ENCODE measurements at regions not wholly inside any gene's neighbourhood (a gene's known extent, or its start where the extent isn't known, plus 50 kb on each side); places are given as distances from the start of the nearest gene placed in this dataset.

DNA sequence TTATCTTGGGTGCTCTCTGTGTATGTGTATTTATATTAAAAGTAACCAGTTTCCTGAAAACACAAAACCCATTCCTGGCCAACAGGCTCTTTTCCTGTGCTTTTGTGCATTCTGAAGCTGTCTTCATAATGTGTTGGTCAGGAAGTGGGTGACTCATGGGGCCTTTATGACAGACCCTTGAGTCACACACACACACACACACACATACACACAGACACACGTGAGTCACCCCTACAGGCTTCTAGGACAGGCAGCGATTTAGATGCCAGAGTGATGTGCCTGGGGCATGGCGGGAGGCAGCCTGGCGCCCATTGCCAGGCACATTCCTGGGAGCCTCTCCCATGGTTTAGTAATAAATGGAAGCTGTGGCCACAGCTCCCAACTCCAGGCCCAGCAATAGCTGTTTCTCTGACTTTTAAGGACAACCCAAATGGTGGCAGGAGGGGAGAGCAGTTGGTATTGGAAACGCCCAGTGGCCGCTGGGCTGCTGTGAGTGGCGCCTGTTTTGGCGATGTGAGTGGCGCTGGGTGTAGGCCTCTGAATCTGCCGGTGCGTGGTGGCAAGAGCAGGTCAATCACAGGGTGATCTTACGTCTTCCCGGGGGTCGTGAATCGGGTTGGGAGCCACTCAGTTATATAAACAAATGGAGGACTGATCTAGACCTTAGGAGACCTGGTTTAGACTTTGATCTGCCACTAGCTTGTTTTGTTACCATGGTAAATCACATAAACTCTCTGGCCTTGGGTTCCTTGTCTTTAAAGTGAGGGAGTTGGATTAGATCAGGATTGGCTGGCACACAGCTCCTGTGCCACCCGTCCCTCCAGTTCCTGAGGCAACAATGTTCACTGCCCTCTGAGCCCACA is 150.7 kb upstream of the DLX2 start:
- TF ChIP-seq, protein P1, sequence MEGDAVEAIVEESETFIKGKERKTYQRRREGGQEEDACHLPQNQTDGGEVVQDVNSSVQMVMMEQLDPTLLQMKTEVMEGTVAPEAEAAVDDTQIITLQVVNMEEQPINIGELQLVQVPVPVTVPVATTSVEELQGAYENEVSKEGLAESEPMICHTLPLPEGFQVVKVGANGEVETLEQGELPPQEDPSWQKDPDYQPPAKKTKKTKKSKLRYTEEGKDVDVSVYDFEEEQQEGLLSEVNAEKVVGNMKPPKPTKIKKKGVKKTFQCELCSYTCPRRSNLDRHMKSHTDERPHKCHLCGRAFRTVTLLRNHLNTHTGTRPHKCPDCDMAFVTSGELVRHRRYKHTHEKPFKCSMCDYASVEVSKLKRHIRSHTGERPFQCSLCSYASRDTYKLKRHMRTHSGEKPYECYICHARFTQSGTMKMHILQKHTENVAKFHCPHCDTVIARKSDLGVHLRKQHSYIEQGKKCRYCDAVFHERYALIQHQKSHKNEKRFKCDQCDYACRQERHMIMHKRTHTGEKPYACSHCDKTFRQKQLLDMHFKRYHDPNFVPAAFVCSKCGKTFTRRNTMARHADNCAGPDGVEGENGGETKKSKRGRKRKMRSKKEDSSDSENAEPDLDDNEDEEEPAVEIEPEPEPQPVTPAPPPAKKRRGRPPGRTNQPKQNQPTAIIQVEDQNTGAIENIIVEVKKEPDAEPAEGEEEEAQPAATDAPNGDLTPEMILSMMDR (IDR thresholded peaks at IDR 0.05) = no peak
- TF ChIP-seq, protein P2, sequence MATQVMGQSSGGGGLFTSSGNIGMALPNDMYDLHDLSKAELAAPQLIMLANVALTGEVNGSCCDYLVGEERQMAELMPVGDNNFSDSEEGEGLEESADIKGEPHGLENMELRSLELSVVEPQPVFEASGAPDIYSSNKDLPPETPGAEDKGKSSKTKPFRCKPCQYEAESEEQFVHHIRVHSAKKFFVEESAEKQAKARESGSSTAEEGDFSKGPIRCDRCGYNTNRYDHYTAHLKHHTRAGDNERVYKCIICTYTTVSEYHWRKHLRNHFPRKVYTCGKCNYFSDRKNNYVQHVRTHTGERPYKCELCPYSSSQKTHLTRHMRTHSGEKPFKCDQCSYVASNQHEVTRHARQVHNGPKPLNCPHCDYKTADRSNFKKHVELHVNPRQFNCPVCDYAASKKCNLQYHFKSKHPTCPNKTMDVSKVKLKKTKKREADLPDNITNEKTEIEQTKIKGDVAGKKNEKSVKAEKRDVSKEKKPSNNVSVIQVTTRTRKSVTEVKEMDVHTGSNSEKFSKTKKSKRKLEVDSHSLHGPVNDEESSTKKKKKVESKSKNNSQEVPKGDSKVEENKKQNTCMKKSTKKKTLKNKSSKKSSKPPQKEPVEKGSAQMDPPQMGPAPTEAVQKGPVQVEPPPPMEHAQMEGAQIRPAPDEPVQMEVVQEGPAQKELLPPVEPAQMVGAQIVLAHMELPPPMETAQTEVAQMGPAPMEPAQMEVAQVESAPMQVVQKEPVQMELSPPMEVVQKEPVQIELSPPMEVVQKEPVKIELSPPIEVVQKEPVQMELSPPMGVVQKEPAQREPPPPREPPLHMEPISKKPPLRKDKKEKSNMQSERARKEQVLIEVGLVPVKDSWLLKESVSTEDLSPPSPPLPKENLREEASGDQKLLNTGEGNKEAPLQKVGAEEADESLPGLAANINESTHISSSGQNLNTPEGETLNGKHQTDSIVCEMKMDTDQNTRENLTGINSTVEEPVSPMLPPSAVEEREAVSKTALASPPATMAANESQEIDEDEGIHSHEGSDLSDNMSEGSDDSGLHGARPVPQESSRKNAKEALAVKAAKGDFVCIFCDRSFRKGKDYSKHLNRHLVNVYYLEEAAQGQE (IDR thresholded peaks at IDR 0.05; ENCODE audit: insufficient read depth in 1 of 2, low read depth in 2 of 2, low read length in 1 of 2) = no peak

Data from Panc1 (cell line).